Activated naive CD8-positive, alpha-beta T cell treated with anti-CD3 and anti-CD28 coated beads, Interleukin-2, amount 10 ng/mL, durations not matched to agents 7 days and 5 days (primary cell): ENCODE measurements at regions not wholly inside any gene's neighbourhood (a gene's known extent, or its start where the extent isn't known, plus 50 kb on each side); places are given as distances from the start of the nearest gene placed in this dataset.
"Not testable (repeated sequence)": the region's sequence is repeated elsewhere in the genome, so short reads cannot be mapped to it uniquely, and the experiment has no call there.

ENCODE experiments used
- ATAC-seq: fragments of 150-1000 bp; cut with Tn5 transposase; one replicate; pipeline ENCODE4 v1.10.0; 2021; ENCODE audit warnings: low read depth, moderate library complexity
- POLR2A ChIA-PET: fragments of 350-600 bp; sonication (Branson Sonifier 250); formaldehyde crosslinking; loops from one replicate; lab custom pipeline; 2021; ENCODE audit warnings: antibody characterized with exemption; lab: Charles Lee
- DNase-seq: peaks from one replicate; pipeline ENCODE4 v3.0.0; 2021
- H3K27ac Mint-ChIP-seq: one replicate; pipeline ENCODE4 v1.8.0; 2022; ENCODE audit warnings: mild to moderate bottlenecking, mixed read lengths
- H3K27me3 Mint-ChIP-seq: one replicate; pipeline ENCODE4 v1.8.0; 2022; ENCODE audit warnings: mild to moderate bottlenecking, moderate library complexity, mixed read lengths
- H3K36me3 Mint-ChIP-seq: one replicate; pipeline ENCODE4 v1.8.0; 2021; ENCODE audit warnings: mild to moderate bottlenecking, mixed read lengths
- H3K4me1 Mint-ChIP-seq: one replicate; pipeline ENCODE4 v1.8.0; 2021; ENCODE audit warnings: mixed read lengths
- H3K4me3 Mint-ChIP-seq: one replicate; pipeline ENCODE4 v1.8.0; 2022; ENCODE audit warnings: mild to moderate bottlenecking, moderate library complexity, mixed read lengths
- H3K9me3 Mint-ChIP-seq: one replicate; pipeline ENCODE4 v1.8.0; 2021; ENCODE audit warnings: mixed read lengths

- H3K27ac Mint-ChIP-seq = peak overlapping the region; percentile 85
- POLR2A ChIA-PET, DNase-seq, H3K36me3 Mint-ChIP-seq, H3K9me3 Mint-ChIP-seq, H3K4me3 Mint-ChIP-seq, H3K4me1 Mint-ChIP-seq, H3K27me3 Mint-ChIP-seq: not testable (repeated sequence)
- ATAC-seq = peak; percentile 82
Measured at GRCh38 chr1:145191272-145191675, 50.7 kb downstream of the PPIAL4D start.

- peak overlapping the region; percentile 61 for H3K4me3 Mint-ChIP-seq
- H3K27me3 Mint-ChIP-seq, POLR2A ChIA-PET, H3K4me1 Mint-ChIP-seq, DNase-seq, H3K9me3 Mint-ChIP-seq, H3K36me3 Mint-ChIP-seq, ATAC-seq: not testable (repeated sequence)
- H3K27ac Mint-ChIP-seq = peak overlapping the region; percentile 86
Measured at GRCh38 chr1:145189543-145190030, 52.4 kb downstream of the PPIAL4D start.

- ATAC-seq, H3K9me3 Mint-ChIP-seq, H3K36me3 Mint-ChIP-seq, DNase-seq, POLR2A ChIA-PET, H3K4me1 Mint-ChIP-seq, H3K27me3 Mint-ChIP-seq: not testable (repeated sequence)
- Mint-ChIP-seq H3K27ac (peak overlapping the region; percentile 86), H3K4me3 (peak overlapping the region; percentile 61)
Measured at GRCh38 chr1:145188869-145189542, 53.0 kb downstream of the PPIAL4D start.

DNA sequence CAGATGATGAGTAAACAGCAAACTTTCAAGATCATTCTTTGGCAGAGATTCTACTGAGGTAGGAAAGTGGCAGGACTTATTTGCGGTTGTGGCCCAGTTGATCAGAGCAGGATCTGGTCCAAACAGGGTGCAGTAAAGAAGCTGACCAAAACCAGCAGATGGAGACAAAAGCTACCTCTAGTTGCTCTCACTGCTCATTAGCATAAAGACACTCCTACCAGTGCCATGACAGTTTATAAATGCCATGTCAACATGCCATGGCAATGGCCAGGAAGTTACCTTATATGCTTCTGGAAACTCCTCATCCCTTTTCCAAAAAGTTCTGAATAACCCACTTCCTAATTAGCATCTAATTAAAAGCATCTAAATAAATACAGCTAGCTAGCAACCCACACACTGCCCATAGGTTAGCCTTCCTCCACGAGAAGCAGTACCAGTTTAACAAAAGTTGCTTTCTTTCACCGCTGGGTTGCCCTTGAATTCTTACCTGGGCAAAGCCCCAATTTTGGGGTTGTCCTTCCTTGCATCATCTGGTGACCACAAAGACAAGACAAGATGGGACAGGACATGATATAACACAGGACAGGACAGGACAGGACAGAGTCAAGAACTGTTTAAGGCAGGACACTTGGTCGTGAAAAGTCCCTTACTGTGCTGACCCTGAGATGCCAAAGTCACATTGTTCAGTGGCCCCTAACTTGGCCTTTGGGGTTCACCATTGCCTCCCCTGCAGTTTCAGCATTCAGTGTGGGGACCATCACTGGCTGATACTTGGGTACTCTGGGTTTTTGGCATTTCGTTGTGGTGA is 59.2 kb downstream of the PPIAL4D start:
- ATAC-seq = peak; percentile 90
- H3K27ac Mint-ChIP-seq, H3K27me3 Mint-ChIP-seq, H3K9me3 Mint-ChIP-seq, POLR2A ChIA-PET, DNase-seq, H3K4me1 Mint-ChIP-seq, H3K36me3 Mint-ChIP-seq, H3K4me3 Mint-ChIP-seq: not testable (repeated sequence)

DNA sequence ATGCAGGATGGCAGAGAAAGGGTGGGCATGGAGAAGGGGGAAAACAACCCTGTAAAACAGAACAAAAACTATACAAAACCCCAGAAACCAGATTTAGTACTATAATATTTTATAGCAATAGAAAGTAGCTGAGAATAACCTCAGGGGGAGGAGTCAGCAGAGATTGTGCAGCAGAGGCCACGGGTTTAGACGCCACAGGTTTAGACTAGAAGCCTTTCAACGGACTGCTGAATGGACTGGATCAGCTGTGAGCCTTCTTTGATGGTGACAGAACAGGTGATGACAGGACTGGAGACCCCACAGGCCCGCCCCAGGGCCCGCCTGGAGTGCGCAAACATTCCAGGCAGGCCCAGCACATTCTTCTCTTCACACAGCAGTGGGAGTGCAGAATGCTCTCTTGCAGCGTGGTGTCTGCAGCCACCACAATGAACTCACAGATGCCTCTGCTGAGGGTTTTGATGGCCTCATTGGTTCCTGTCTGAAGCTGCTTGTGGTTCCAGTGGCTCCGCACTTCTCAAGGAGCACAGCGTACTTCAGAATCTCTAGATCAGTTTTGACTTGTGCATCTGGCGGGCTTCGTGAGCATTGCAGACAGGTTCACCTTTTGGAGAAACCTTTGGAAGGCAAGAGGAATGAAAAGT is 65.6 kb downstream of the PPIAL4D start:
- H3K4me1 Mint-ChIP-seq, H3K27ac Mint-ChIP-seq, H3K27me3 Mint-ChIP-seq, H3K9me3 Mint-ChIP-seq, H3K4me3 Mint-ChIP-seq, H3K36me3 Mint-ChIP-seq, POLR2A ChIA-PET: not testable (repeated sequence)
- ATAC-seq (peak; percentile 86), DNase-seq (peak; percentile 44)

DNA sequence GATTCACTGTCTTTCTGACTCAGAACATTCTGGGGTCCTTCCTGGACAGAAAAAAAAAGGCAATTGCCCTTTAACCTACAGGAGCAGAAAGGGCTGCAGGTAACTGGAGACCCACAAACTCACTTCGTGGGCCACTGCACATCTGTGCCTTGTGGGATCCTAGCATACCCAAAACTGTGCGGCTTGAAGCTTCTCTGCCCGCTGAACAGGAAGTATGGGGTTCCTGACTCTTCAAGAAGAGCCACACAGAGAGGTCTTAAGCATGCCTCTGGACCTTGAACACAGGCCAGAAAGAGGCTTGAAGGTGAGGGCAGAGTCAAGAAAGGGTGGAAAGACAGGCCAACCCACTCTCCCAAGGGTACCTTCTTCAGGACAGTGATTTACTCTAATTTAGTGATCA is 67.6 kb downstream of the PPIAL4D start:
- H3K36me3 Mint-ChIP-seq, POLR2A ChIA-PET, H3K27ac Mint-ChIP-seq, H3K4me1 Mint-ChIP-seq, H3K9me3 Mint-ChIP-seq, H3K27me3 Mint-ChIP-seq, DNase-seq: not testable (repeated sequence)
- peak; percentile 31 for ATAC-seq
- peak overlapping the region; percentile 49 for H3K4me3 Mint-ChIP-seq

GRCh38 chr1:145168220-145168848 is 72.6 kb downstream of the FAM72D start:
- H3K27ac Mint-ChIP-seq, H3K4me1 Mint-ChIP-seq, H3K9me3 Mint-ChIP-seq, H3K36me3 Mint-ChIP-seq, DNase-seq, ATAC-seq, H3K27me3 Mint-ChIP-seq, POLR2A ChIA-PET, H3K4me3 Mint-ChIP-seq: not testable (repeated sequence)

DNA sequence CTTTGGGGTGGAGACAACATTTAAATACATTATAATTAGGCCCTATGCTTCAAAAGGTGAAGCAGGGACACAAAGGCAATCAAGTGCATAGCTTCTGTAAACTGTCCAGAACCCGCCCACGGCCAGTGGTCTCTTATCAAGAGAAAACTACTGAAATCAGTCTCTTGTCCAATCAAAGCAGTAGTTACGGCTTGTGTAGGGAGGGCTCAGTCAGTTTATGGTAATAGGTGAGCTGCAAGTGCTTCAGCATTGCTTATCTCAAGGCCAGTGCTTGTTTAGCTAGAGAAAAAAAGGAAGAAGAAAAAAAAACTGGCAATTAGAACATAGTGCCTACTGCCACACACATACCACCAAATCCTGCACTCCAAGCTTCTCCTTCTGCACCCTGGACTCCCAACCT is 68.6 kb downstream of the FAM72D start:
- ATAC-seq, H3K27ac Mint-ChIP-seq, H3K9me3 Mint-ChIP-seq, H3K4me1 Mint-ChIP-seq, H3K27me3 Mint-ChIP-seq, DNase-seq, H3K4me3 Mint-ChIP-seq, H3K36me3 Mint-ChIP-seq, POLR2A ChIA-PET: not testable (repeated sequence)
